Activated T-cell treated with anti-CD3 and anti-CD28 coated beads, Interleukin-2, amount 50 U/mL, for 72 hours (primary cell): ENCODE measurements at regions not wholly inside any gene's neighbourhood (a gene's known extent, or its start where the extent isn't known, plus 50 kb on each side); places are given as distances from the start of the nearest gene placed in this dataset.
A peak's percentile ranks its signal among the peaks of the same experiment; 100 is the strongest.

Experiments used
- ATAC-seq, 2 donors: fragments of 150-1000 bp; cut with Tn5 transposase; replicated peaks in 1 of 2; 2 replicates each; pipeline ENCODE4 v1.10.0; 2021; ENCODE audit warnings: moderate library complexity in 2 of 2, mild to moderate bottlenecking in 1 of 2
- DNase-seq, 2 donors: peaks; one replicate each; pipeline ENCODE4 v3.0.0; 2021 to 2022; ENCODE audit warnings: mixed read lengths in 1 of 2
- H3K27ac Mint-ChIP-seq: one replicate; pipeline ENCODE4 v1.8.0; 2022; ENCODE audit warnings: mild to moderate bottlenecking, moderate library complexity, mixed read lengths
- H3K27me3 Mint-ChIP-seq: one replicate; pipeline ENCODE4 v1.8.0; 2022; ENCODE audit warnings: low read depth, mixed read lengths
- H3K36me3 Mint-ChIP-seq, 2 donors: one replicate each; pipeline ENCODE4 v1.8.0; 2022; ENCODE audit warnings: mixed read lengths in 2 of 2, mild to moderate bottlenecking in 1 of 2; ENCODE audit not compliant: insufficient read depth in 2 of 2
- H3K4me1 Mint-ChIP-seq: one replicate; pipeline ENCODE4 v1.8.0; 2022; ENCODE audit warnings: low read depth, mixed read lengths
- H3K4me3 Mint-ChIP-seq, 2 donors: one replicate each; pipeline ENCODE4 v1.8.0; 2022; ENCODE audit warnings: mild to moderate bottlenecking in 2 of 2, mixed read lengths in 2 of 2, moderate library complexity in 2 of 2
- H3K9me3 Mint-ChIP-seq, 2 donors: one replicate each; pipeline ENCODE4 v1.8.0; 2022; ENCODE audit warnings: mixed read lengths in 2 of 2

DNA sequence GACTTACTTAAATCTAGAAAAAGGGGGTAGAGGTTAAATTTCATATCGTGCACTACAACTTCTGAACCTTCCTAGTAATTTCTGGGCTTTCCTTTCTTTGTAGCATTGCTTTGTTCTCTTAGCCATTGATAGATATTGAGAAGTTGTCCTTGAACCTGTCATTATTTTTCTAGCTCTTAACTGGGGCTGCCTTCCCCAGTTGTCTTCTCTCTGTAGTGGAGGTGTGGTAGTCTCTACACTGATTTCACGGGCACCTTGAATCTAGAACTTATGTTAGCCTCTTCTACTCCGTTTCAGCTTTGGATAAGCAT, 504.0 kb downstream of the PCNX1 start:
- DNase-seq: no peak
- peak; percentile 45 to 80 for ATAC-seq
- peaks cover 4 to 5% of the 10 kb centered on the region in 2 donors for H3K36me3 Mint-ChIP-seq
- H3K4me3 Mint-ChIP-seq: peak overlapping the region in 1 of 2 donors; percentile 49
- no peaks in the 10 kb centered on the region for H3K27me3 Mint-ChIP-seq
- peaks cover 49% of the 10 kb centered on the region for H3K4me1 Mint-ChIP-seq
- peak overlapping the region; percentile 88 for H3K27ac Mint-ChIP-seq
- no peaks in the 10 kb centered on the region for H3K9me3 Mint-ChIP-seq

DNA sequence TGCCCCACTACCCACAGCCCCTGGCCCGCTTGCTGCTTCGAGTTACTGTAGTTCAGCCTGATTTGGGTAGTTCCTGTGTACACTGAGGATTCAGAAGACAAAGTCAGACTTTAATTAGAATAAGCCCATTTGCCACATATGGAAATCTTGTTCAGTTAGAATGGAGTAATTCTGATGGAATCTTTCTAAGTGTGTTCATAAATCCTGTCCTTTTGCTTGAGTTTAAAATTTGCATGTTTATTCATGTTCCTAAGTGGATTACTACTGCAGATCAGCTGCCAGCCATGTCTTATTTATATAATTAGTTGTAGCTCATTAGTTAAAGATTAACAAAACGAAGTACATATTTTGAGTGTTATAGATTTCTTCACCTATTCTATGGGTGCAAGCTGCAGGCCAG, 504.5 kb downstream of the PCNX1 start:
- H3K27ac Mint-ChIP-seq: peak overlapping the region; percentile 21
- DNase-seq (no peak), ATAC-seq (no peak)
- H3K9me3 Mint-ChIP-seq: no peaks in the 10 kb centered on the region
- H3K4me1 Mint-ChIP-seq: peaks cover 52% of the 10 kb centered on the region
- H3K36me3 Mint-ChIP-seq: peaks cover 4 to 5% of the 10 kb centered on the region in 2 donors
- H3K4me3 Mint-ChIP-seq: peak overlapping the region; percentile 15 to 49
- H3K27me3 Mint-ChIP-seq: no peaks in the 10 kb centered on the region

DNA sequence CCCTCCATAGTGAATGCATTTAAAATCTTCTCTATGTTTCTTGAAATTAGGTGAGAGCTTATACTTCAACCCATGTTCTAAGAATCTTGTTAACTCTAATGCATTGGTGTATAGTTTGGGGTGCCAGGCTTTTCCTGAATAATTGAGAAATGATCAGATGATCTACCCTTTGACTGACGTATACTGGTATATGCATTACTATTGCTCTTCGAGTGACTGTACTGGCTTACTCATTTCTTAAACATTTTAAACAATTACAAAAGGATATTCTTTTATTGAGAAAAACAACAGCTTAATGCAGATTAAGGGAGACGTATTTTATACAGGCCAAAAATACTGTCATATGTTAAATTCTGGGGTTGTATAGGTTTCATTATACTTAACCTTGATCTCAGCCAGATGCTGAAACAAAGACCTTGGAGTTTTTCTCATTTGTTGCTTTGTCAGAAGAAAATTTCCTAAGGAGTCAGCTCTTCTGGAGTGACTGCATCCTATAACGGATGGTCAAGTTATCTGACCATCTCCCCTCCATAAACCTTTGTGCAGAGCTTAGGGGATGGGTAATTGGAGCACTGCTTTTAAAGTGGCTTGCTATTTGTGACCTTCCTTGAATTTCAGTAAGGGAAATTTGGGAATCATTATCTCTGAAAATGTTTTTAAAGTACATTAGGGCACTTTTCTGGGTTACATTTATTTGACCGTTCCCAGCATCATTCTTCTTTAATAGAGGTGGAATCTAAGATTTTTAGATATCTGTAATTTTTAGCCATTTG, 507.6 kb downstream of the PCNX1 start:
- no peak for ATAC-seq
- no peak overlapping the region for H3K4me3 Mint-ChIP-seq
- no peaks in the 10 kb centered on the region for H3K9me3 Mint-ChIP-seq
- no peak overlapping the region for H3K27ac Mint-ChIP-seq
- H3K4me1 Mint-ChIP-seq: peaks cover 38% of the 10 kb centered on the region
- peaks cover 6 to 8% of the 10 kb centered on the region in 2 donors for H3K36me3 Mint-ChIP-seq
- no peaks in the 10 kb centered on the region for H3K27me3 Mint-ChIP-seq
- no peak for DNase-seq

DNA sequence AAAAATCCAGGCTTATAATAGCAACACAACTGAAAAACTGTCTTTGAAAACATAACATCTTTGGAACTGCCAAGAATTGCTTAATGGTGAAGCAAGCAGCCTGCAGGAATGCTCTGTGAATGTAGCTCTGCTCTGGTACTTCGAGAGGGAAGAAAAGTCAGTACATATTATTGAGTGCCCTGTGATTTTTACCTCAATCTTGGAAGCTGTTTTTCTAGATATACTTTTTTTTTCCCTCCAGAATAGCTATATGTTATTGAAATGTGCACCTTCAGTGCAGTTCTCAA, 508.1 kb downstream of the PCNX1 start:
- no peak overlapping the region for H3K27ac Mint-ChIP-seq
- peaks cover 32% of the 10 kb centered on the region for H3K4me1 Mint-ChIP-seq
- ATAC-seq: no peak
- DNase-seq: no peak
- H3K4me3 Mint-ChIP-seq: no peak overlapping the region
- no peaks in the 10 kb centered on the region for H3K9me3 Mint-ChIP-seq
- H3K27me3 Mint-ChIP-seq: no peaks in the 10 kb centered on the region
- peaks cover 6 to 8% of the 10 kb centered on the region in 2 donors for H3K36me3 Mint-ChIP-seq

DNA sequence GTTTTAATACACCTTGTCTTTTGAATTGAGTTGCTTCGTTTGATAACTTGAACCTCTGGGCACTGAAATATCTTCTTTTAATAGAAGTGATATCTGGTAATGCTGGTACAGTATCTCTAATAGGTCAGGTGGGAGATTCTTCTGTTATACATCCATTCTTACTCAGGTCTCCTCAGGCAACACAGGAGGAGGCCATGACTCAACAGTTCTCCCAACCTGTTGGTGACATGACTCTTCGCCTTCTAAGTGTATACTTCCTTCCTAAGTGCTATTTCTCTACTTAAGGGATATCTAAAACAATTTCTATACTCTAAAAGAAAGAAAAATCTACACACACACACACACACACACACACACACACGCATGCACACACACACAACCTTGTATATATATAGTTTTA, 509.1 kb downstream of the PCNX1 start:
- Mint-ChIP-seq H3K36me3 (peaks cover 6 to 10% of the 10 kb centered on the region in 2 donors), H3K4me1 (peaks cover 22% of the 10 kb centered on the region), H3K27ac (no peak overlapping the region), H3K9me3 (no peaks in the 10 kb centered on the region), H3K4me3 (no peak overlapping the region), H3K27me3 (no peaks in the 10 kb centered on the region)
- no peak for ATAC-seq
- DNase-seq: no peak

DNA sequence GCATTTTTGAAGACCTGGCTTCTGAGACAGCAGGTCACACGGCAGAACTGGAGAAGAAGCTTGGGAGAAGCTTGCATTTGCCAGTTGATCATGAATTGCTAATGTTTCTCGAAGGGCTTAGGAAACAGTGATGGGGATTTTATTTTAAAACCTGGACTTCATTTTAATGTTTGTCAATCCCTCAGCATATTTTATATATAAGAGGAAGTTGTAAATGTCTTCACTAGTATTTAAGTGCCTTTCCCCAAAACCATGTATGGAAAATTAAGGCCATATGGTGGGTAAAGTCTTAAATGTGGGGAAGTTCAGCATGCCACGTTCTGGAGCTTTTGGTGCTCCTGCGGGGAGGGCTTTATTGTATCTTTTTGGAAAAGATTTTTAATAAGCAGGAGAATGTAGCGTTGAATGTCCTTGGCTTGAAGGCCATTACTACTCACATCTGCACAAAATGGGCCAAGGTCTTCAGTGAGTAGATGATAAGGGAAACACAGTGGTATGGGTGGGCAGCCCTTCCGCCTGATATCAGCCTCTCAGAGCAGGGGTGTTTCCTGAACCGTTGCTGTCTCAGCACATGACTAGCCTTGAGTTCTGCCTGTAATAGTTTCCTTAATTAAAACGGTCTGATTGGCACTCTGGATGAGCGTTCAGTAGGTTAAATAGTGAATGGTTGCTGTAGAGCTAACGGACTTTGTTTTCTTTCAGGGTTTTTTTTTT, 511.4 kb downstream of the PCNX1 start:
- H3K4me1 Mint-ChIP-seq: peaks cover 5% of the 10 kb centered on the region
- H3K9me3 Mint-ChIP-seq: peaks cover 3 to 4% of the 10 kb centered on the region in 2 donors
- no peak overlapping the region for H3K27ac Mint-ChIP-seq
- H3K4me3 Mint-ChIP-seq: no peak overlapping the region
- no peak for ATAC-seq
- DNase-seq: no peak
- no peaks in the 10 kb centered on the region for H3K27me3 Mint-ChIP-seq
- H3K36me3 Mint-ChIP-seq: peaks cover 6 to 14% of the 10 kb centered on the region in 2 donors

DNA sequence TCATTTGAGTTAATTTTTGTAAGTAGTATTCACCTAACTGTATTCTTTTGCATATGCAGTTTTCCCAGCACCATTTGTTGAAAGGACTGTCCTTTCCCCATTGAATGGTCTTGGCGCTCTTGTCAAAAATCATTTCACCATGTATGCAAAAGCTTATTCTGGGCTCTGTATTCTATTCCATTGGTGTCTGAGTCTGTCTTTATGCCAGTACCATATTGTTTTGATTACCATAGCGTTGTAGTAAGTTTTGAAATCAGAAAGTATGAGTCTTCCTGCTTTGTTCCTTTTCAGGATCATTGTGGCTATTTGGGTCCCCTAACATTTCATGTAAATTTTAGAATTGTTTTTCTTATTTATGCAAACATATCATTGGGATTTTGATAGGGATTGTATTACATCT, 508.7 kb upstream of the RGS6 start:
- Mint-ChIP-seq H3K4me3 (no peak overlapping the region), H3K27me3 (no peaks in the 10 kb centered on the region), H3K9me3 (peaks cover 18 to 19% of the 10 kb centered on the region in 2 donors), H3K27ac (no peak overlapping the region), H3K4me1 (peaks cover 17% of the 10 kb centered on the region), H3K36me3 (peaks cover 25 to 52% of the 10 kb centered on the region in 2 donors)
- no peak for DNase-seq
- no peak for ATAC-seq

DNA sequence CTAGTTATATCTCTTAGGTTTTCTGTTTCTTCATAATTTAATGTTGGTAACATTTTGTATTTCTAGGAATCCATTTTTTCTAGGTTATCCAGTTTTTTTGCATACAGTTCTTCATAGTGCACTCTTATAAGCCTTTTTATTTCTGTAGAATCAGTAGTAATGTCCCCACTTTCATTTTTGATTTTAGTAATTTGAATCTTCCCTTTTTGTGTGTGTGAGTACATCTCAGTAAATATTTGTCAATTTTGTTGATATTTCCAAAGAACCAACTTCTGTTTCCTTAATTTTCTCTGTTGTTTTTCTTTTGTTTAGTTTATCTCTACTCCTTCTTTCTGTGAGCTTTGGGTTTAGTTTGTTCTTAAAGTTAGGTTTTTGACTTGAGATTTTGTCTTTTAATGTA, 507.3 kb upstream of the RGS6 start:
- no peaks in the 10 kb centered on the region for H3K27me3 Mint-ChIP-seq
- peaks cover 18 to 19% of the 10 kb centered on the region in 2 donors for H3K9me3 Mint-ChIP-seq
- H3K4me3 Mint-ChIP-seq: no peak overlapping the region
- peaks cover 24 to 50% of the 10 kb centered on the region in 2 donors for H3K36me3 Mint-ChIP-seq
- H3K4me1 Mint-ChIP-seq: peaks cover 24% of the 10 kb centered on the region
- ATAC-seq: no peak
- no peak for DNase-seq
- H3K27ac Mint-ChIP-seq: peak overlapping the region; percentile 8

DNA sequence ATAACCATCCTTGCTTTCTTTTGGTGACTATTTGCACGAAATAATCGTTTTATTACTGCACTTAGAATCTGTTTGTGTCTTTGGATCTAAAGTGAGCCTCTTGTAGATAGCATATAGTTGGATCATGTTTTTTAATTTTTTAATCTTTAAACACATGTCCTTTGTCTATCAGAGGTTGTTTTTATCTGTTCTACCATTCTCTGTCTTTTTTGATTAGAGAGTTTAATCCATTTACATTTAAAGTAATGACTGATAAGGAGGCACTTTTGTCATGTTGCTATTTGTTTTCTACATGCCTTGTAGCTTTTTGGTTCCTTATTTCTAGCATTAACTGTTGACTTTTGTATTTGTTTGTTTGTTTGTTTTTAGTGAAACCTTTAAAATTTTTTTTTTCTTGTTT, 506.2 kb upstream of the RGS6 start:
- ATAC-seq: no peak
- H3K36me3 Mint-ChIP-seq: peaks cover 24 to 48% of the 10 kb centered on the region in 2 donors

DNA sequence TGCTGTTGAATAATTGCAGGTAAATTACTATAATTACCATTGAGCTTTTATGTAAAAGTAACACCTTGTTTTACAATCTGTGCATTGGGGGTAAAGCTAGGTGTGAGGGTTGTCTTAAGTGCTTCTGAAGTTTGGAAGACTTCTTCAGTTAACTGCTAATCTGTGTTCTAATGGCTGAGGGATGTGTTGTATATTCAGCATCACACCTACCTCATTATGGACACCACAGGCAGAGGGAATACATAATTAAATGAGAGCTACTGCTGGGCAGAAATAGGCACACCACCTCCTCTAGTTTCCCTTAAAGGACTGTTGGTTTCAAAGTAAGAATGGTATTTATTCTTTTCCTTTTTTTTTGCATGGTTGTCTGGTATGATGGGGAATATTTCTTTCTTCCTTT, 502.3 kb upstream of the RGS6 start:
- H3K27me3 Mint-ChIP-seq: no peaks in the 10 kb centered on the region
- H3K4me3 Mint-ChIP-seq: no peak overlapping the region
- peaks cover 11 to 30% of the 10 kb centered on the region in 2 donors for H3K36me3 Mint-ChIP-seq
- H3K4me1 Mint-ChIP-seq: peaks cover 36% of the 10 kb centered on the region
- H3K9me3 Mint-ChIP-seq: peaks cover 9 to 11% of the 10 kb centered on the region in 2 donors
- ATAC-seq: no peak
- no peak overlapping the region for H3K27ac Mint-ChIP-seq
- no peak for DNase-seq

More for the DNA sequence above, 506.2 kb upstream of the RGS6 start:
- no peak overlapping the region for H3K4me3 Mint-ChIP-seq
- no peak for DNase-seq
- no peaks in the 10 kb centered on the region for H3K27me3 Mint-ChIP-seq
- peaks cover 32% of the 10 kb centered on the region for H3K4me1 Mint-ChIP-seq
- no peak overlapping the region for H3K27ac Mint-ChIP-seq
- peaks cover 18 to 19% of the 10 kb centered on the region in 2 donors for H3K9me3 Mint-ChIP-seq

DNA sequence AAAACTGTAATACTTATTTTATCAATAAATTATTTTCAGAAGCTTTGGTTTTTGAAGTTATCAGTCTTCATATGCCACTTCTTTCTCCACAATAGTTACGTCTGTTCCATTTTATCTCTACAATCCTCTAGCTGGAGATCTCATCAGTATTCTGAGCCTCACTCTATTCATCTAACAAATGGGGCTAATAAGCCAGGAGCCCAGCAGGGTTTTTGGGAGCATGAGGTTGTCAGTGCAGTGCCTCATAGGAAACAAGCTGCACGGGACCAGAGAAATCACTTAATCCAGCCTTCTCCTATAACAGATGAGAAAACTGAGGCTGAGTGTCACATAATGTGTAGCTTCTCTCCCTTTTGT, 501.9 kb upstream of the RGS6 start:
- peaks cover 32% of the 10 kb centered on the region for H3K4me1 Mint-ChIP-seq
- H3K4me3 Mint-ChIP-seq: no peak overlapping the region
- H3K9me3 Mint-ChIP-seq: peaks cover 5 to 7% of the 10 kb centered on the region in 2 donors
- H3K36me3 Mint-ChIP-seq: peaks cover 8 to 26% of the 10 kb centered on the region in 2 donors
- no peak for DNase-seq
- no peak overlapping the region for H3K27ac Mint-ChIP-seq
- no peak for ATAC-seq
- no peaks in the 10 kb centered on the region for H3K27me3 Mint-ChIP-seq

DNA sequence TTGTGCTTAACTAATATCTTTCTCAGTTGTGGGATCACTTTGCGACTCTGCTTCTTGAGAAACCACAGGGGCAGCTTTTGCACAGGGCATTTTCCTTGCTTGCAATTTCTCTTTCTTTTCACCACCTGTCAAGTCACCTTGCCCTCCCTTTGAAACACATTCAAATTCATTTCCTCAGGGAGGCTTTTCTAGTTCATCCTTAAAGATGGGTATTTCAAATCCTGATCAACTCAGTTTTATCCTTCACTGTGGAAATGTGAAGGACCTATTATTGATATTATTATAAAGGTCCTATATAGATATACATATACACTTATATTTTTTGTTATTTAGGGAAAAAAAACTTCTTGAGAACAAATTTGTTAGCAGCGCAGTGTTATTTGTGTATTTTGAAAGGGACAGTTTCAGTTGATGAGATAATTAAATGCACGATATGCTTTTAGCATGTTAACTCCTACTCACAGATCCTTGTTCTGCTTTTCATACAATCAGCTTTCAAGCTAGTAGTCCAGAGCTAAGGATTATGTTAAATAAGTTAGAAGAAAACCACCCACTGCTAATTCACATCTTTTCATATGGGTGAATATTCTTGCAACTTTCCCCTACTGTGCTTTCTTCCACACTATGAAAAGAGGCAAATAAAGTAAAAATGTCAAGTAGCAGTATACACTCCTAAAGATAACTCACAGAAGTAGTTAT, 501.4 kb upstream of the RGS6 start:
- Mint-ChIP-seq H3K27me3 (no peaks in the 10 kb centered on the region), H3K4me1 (peaks cover 31% of the 10 kb centered on the region), H3K27ac (no peak overlapping the region), H3K9me3 (peaks cover 2 to 6% of the 10 kb centered on the region in 2 donors), H3K36me3 (peaks cover 7 to 22% of the 10 kb centered on the region in 2 donors), H3K4me3 (no peak overlapping the region)
- DNase-seq (no peak), ATAC-seq (no peak)

DNA sequence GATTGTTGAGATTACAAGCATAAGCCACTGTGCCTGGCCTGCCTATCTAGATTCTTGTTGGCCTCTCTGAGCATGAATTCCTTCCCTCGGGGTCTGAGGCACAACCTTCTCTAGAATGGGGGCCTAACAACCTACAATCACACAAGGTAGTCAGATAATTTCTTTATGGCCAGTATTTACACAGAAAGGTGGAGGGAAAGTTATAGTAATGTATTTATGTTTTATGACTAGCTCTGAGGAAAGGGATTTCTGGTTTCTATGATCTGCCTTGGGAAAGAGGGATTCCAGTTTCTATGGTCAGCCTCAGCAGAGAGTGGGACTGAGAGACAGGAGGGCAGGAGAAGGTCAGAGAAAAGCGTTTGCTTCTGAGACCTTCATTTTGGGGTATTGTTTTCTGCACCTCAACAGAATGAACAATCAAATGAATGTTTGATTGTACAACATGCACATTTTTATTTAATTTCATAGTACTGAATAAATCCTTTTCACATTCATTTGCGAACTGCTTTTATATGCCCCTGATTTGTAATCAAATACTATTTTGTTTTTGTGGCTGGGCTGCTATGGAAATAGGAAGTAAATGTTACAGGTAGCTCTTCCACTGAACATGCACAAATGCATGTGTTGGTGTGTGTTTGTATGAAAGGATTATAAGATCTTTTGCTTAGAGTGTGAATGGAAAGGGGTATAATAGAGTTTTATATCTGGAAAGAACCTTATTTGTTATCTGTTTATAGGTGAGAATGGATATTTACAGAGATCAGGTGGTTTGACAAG, 499.7 kb upstream of the RGS6 start:
- Mint-ChIP-seq H3K27me3 (no peaks in the 10 kb centered on the region), H3K4me3 (no peak overlapping the region), H3K4me1 (peaks cover 30% of the 10 kb centered on the region), H3K36me3 (peaks cover under 1 to 5% of the 10 kb centered on the region in 2 donors), H3K27ac (no peak overlapping the region), H3K9me3 (peaks cover under 1 to 2% of the 10 kb centered on the region in 2 donors)
- ATAC-seq (no peak), DNase-seq (no peak)
